HG02678 (cell line): ENCODE measurements at regions not wholly inside any gene's neighbourhood (a gene's known extent, or its start where the extent isn't known, plus 50 kb on each side); places are given as distances from the start of the nearest gene placed in this dataset.

ENCODE experiments used
- ATAC-seq: cut with Tn5 transposase; IDR thresholded peaks from one replicate; pipeline ENCODE4 v1.9.1; 2021; ENCODE audit warnings: mild to moderate bottlenecking, moderate library complexity; ENCODE audit not compliant: unreplicated experiment

DNA sequence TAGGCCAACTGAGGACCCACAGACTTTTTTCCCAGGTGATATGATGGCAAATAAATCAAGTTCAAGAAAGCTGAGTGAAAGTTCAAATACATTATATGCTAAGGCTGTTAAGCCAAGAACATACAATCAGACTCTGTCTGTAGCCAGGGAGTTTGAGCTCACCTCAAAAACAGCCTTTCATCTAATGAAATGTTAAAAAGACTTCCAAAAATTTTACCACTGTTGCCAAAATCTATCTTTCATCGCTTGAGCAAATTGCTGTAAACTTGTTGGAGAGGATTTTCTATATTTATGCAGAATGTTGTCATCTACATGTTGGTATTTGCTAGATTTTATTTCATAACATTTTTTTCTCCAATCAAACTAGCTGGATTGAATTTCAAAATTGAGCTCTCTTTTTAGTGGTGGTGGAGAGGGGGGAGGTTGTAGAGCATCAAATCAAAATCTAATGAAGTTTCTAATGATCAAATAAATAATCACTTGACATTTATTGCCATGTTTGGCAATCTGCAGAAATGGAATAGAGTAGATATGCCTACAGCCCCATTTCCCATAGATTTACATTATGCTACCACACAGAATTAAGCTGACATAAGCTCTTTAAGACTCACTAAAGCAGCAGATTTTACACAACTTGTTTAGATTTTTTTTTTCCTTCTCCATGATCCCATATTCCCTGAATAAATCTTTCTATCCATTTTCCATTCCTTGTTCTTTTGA is 828.9 kb upstream of the ZNF608 start:
- ATAC-seq = no peak

GRCh38 chr5:125575891-125576505 is 829.6 kb upstream of the ZNF608 start:
- ATAC-seq = no peak

DNA sequence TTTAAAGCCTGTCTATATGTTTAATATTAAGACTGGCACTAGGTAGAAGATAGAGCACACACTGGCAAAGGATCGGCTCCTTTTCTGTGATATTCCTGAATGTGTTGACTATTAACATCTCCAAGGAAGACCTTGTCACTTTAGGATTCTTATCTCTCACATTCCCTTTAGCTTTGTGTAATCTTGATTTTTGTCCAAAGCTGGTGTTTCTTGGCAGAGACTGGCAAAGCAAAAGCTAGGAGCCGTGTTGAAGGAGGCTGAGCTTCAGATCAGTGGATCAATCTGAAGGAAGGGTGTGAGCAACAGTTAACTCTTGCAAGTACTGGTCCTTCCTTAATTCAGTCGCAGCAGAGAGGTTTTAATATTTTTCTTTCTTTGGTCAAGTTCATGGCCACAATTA is 830.4 kb upstream of the ZNF608 start:
- ATAC-seq = no peak

- no peak for ATAC-seq
These were observed 832.1 kb upstream of the ZNF608 start for GRCh38 chr5:125578551-125578950.

GRCh38 chr5:125579182-125579581 is 832.7 kb upstream of the ZNF608 start:
- no peak for ATAC-seq

- no peak for ATAC-seq
These were observed 834.9 kb upstream of the ZNF608 start for GRCh38 chr5:125581311-125581710.

- ATAC-seq = no peak
These were observed 835.9 kb upstream of the ZNF608 start for GRCh38 chr5:125582352-125582751.

GRCh38 chr5:125583321-125584139 is 837.1 kb upstream of the ZNF608 start:
- ATAC-seq = no peak

DNA sequence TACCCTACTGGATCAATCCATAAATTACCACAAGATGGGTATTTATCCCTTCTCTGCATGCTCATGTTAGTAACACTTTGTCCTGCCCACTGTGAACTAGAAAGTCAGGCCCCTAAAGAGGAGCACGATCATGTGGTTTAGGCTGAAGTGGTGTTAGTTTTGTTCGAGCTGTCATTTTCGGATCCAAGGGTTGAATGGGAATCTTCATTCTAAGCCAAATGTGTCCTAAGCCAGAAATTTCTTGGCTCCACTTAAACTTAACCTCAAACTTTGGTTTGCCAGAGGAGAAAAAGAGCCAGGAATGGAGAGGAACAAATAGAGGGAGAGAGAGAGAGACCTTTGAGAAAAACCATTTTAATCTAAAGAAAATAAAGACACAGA is 837.7 kb upstream of the ZNF608 start:
- no peak for ATAC-seq

DNA sequence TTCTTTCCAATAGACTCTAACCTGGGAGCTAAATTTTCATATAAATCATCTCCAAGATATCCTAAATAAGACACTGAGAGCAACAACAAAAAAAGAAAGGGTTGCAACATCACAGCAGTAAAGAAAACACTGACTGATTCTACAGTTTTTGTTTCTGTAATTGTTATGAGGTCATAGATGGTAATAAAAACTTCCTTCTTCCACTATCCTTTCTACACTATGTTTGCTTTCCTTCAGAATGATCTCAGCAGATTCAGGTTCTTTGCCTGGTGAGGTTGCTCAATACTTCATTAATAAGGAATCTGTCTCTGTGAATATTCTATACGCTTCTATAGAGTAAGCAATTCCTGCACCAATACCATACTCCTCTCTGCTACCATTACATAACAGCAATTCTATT is 835.6 kb upstream of the GRAMD2B start:
- ATAC-seq = no peak

GRCh38 chr5:125592856-125593255 is 830.4 kb upstream of the GRAMD2B start:
- ATAC-seq = no peak

- no peak for ATAC-seq
These were observed 828.1 kb upstream of the GRAMD2B start for GRCh38 chr5:125595095-125595494.

- ATAC-seq = no peak
These were observed 827.4 kb upstream of the GRAMD2B start for GRCh38 chr5:125595845-125596244.

DNA sequence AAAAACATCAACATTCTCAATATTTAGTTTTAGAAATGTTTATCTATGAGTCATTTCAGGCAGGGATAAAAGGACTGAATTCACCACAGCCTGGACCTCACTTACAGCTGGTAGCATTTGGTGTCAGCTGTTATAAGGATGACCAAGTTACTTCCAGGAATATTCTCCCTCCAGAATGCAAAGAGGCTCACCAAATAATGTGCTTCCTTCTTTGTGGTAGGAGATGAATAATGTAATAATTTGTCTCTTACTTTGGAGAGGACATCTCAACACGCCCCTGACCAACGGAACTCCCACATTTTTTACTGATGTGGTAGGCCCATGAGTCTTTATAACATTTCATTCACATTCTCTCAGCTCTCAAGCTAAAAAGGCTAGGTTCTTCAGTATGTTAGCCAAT is 825.9 kb upstream of the GRAMD2B start:
- ATAC-seq = no peak

DNA sequence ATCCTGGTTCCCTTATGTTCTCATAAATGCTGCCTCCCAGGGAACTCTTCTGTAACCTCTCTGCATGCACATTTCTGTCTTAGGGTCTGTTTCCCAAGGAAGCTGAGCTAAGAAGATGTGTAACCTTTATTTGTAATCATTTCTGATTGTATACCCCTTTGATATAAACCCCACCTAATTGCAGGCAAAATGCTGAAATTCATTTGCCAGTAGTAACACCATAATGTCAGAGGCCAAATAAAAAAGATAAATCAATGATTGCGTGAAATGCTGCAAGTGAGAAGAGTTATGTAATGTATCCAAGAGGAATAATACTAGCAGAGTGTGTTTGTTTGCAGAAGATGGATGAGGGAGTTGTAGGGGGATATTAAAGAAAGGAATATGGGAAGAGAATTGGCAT is 822.6 kb upstream of the GRAMD2B start:
- no peak for ATAC-seq

DNA sequence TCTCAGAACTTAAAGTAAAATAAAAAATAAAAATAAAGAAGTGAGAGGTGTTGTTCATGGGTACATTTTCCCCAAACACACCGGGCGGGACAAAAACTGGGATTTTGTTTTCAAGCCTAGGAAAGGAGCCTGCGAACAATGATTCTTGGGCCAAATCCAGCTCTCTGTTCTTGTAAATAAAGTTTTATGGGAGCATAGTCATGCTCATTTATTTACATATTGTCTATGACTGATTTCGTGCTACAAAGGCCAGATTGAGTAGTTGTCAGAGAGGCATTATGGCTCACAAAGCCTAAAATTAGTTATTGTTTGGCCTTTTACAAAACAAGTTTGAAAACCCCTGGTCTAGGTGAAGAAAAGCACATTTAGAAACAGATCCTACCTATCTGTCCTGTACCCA is 821.0 kb upstream of the GRAMD2B start:
- no peak for ATAC-seq

GRCh38 chr5:125603321-125603720 is 819.9 kb upstream of the GRAMD2B start:
- no peak for ATAC-seq

- ATAC-seq = no peak
These were observed 819.1 kb upstream of the GRAMD2B start for GRCh38 chr5:125604104-125604503.

DNA sequence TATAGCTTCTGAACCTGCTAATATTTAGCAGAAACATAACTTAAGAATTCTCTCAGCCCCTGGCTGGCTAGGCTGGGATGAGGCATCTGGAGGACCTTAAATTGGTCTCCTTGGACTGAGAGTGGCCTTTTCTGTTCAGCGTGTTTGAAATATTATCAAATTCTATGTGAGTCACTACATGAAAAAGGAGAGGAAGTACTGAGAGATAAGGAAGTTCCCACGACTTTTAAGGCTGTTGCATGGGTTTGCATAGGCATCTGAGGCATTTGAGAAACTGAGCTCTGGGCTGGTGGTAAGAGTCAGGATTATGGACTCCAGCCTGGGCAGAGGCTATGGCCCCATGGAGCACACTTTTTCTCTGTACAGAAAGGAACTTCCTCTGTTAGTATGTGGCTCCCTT is 816.2 kb upstream of the GRAMD2B start:
- no peak for ATAC-seq

DNA sequence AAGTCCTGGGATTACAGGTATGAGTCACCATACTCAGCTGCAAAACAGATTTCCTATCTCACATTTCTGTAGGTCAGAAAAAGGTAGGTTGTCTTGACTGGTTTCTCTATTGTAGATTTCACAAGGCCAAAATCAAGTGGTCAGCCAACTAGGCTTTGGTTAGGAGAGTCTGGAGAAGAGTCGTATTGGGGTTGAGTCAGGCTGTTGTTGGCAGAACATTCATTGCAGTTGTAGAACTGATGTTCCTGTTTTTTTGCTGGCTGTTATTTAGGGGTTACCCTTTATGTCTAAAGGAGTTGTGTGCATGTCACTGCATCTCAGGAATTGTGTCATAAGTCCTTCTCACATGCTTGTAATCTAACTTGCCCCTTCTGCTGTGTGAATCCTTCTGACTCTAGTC is 814.2 kb upstream of the GRAMD2B start:
- ATAC-seq = no peak

- ATAC-seq = no peak
These were observed 812.3 kb upstream of the GRAMD2B start for GRCh38 chr5:125610892-125611291.

DNA sequence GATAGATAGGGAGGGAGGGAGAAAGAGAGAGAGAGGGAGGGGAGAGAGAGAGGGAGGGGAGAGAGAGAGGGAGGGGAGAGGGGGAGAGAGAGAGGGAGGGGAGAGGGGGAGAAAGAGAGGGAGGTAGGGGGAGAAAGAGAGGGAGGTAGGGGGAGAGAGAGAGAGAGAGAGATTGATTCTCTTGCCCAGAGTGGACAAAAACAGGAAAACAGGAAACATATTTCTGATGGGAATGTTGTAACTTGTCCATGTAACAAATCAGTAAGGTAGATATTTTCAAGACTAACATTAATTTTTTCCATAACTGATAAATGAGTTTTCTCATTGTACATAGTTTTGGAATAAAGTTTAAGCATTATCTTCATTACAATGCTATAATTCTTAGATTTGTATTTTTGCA is 811.7 kb upstream of the GRAMD2B start:
- no peak for ATAC-seq
